ENCODE measurements at regions not wholly inside any gene's neighbourhood (a gene's known extent, or its start where the extent isn't known, plus 50 kb on each side); places are given as distances from the start of the nearest gene placed in this dataset.
"Not testable (repeated sequence)": the region's sequence is repeated elsewhere in the genome, so short reads cannot be mapped to it uniquely, and the experiment has no call there.

- TF ChIP-seq SUZ12 (IDR thresholded peaks at IDR 0.05; ENCODE audit: extremely low read depth, insufficient read depth, insufficient read length), result no peak
- no peak for TF ChIP-seq YY1 (IDR thresholded peaks at IDR 0.05; ENCODE audit: insufficient read depth, insufficient read length)
- no peak for TF ChIP-seq ZNF274 (IDR thresholded peaks at IDR 0.05; ENCODE audit: low read depth, low read length)
- no peak overlapping the region for H3K4me3 ChIP-seq (ENCODE audit: insufficient read length, low read depth)
- no peaks in the 10 kb centered on the region for H3K27me3 ChIP-seq (ENCODE audit: insufficient read depth, insufficient read length)
- no peaks in the 10 kb centered on the region for H3K4me1 ChIP-seq (ENCODE audit: insufficient read depth, insufficient read length)
- no peaks in the 10 kb centered on the region for H3K36me3 ChIP-seq (ENCODE audit: insufficient read depth, insufficient read length, low read length)
- H3K9ac ChIP-seq (ENCODE audit: insufficient read length, low read depth), result no peak overlapping the region
- H3K9me3 ChIP-seq (ENCODE audit: insufficient read depth, low read length), result no peaks in the 10 kb centered on the region
- no peak for DNase-seq (ENCODE audit: low read depth, low spot score)
Observed at GRCh38 chr13:63460462-63461090, 2044.9 kb upstream of the PCDH20 start.

DNA sequence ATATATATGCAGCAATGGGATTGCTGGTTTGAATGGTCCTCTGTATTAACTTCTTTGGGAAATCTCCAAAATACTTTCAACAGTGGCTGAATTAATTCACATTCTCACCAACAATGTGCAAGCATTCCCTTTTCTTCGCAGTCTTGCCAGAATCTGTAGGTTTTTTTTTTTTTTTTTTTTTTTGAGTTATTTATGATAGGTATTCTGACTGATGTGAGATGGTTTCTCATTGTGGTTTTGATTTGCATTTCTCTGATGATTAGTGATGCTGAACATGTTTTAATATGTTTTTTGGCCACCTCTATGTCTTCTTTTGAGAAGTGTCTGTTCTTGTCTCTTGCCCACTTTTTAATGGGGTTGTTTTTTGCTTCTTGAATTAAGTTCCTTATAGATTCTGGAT, 2041.5 kb upstream of the PCDH20 start:
- DNase-seq (ENCODE audit: low read depth, low spot score), result no peak
- Histone ChIP-seq H3K9me3 (ENCODE audit: insufficient read depth, low read length) (no peaks in the 10 kb centered on the region), H3K4me1 (ENCODE audit: insufficient read depth, insufficient read length) (no peaks in the 10 kb centered on the region), H3K4me3 (ENCODE audit: insufficient read length, low read depth) (no peak overlapping the region), H3K27me3 (ENCODE audit: insufficient read depth, insufficient read length) (no peaks in the 10 kb centered on the region), H3K9ac (ENCODE audit: insufficient read length, low read depth) (no peak overlapping the region), H3K36me3 (ENCODE audit: insufficient read depth, insufficient read length, low read length) (no peaks in the 10 kb centered on the region)
- TF ChIP-seq SUZ12 (IDR thresholded peaks at IDR 0.05; ENCODE audit: extremely low read depth, insufficient read depth, insufficient read length), result no peak
- TF ChIP-seq ZNF274 (IDR thresholded peaks at IDR 0.05; ENCODE audit: low read depth, low read length), result no peak
- no peak for TF ChIP-seq YY1 (IDR thresholded peaks at IDR 0.05; ENCODE audit: insufficient read depth, insufficient read length)

- H3K36me3 ChIP-seq (ENCODE audit: insufficient read depth, insufficient read length, low read length), result no peaks in the 10 kb centered on the region
- TF ChIP-seq YY1 (IDR thresholded peaks at IDR 0.05; ENCODE audit: insufficient read depth, insufficient read length) (no peak), ZNF274 (IDR thresholded peaks at IDR 0.05; ENCODE audit: low read depth, low read length) (no peak), SUZ12 (IDR thresholded peaks at IDR 0.05; ENCODE audit: extremely low read depth, insufficient read depth, insufficient read length) (no peak)
- H3K9ac ChIP-seq (ENCODE audit: insufficient read length, low read depth), result no peak overlapping the region
- H3K4me3 ChIP-seq (ENCODE audit: insufficient read length, low read depth), result no peak overlapping the region
- H3K9me3 ChIP-seq (ENCODE audit: insufficient read depth, low read length), result no peaks in the 10 kb centered on the region
- H3K27me3 ChIP-seq (ENCODE audit: insufficient read depth, insufficient read length), result no peaks in the 10 kb centered on the region
- no peaks in the 10 kb centered on the region for H3K4me1 ChIP-seq (ENCODE audit: insufficient read depth, insufficient read length)
- DNase-seq (ENCODE audit: low read depth, low spot score), result no peak
Observed at GRCh38 chr13:63455938-63456337, 2040.3 kb upstream of the PCDH20 start.

- DNase-seq (ENCODE audit: low read depth, low spot score), result no peak
Observed at GRCh38 chr13:63449550-63449949, 2033.9 kb upstream of the PCDH20 start.

GRCh38 chr13:63448692-63449091, 2033.0 kb upstream of the PCDH20 start:
- DNase-seq (ENCODE audit: low read depth, low spot score), result no peak
- no peaks in the 10 kb centered on the region for H3K27me3 ChIP-seq (ENCODE audit: insufficient read depth, insufficient read length)
- no peak overlapping the region for H3K9ac ChIP-seq (ENCODE audit: insufficient read length, low read depth)
- TF ChIP-seq SUZ12 (IDR thresholded peaks at IDR 0.05; ENCODE audit: extremely low read depth, insufficient read depth, insufficient read length) (no peak), YY1 (IDR thresholded peaks at IDR 0.05; ENCODE audit: insufficient read depth, insufficient read length) (no peak), ZNF274 (IDR thresholded peaks at IDR 0.05; ENCODE audit: low read depth, low read length) (no peak)
- H3K9me3 ChIP-seq (ENCODE audit: insufficient read depth, low read length), result no peaks in the 10 kb centered on the region
- no peaks in the 10 kb centered on the region for H3K4me1 ChIP-seq (ENCODE audit: insufficient read depth, insufficient read length)
- H3K36me3 ChIP-seq (ENCODE audit: insufficient read depth, insufficient read length, low read length), result no peaks in the 10 kb centered on the region
- H3K4me3 ChIP-seq (ENCODE audit: insufficient read length, low read depth), result no peak overlapping the region

More at GRCh38 chr13:63449550-63449949, 2033.9 kb upstream of the PCDH20 start:
- no peaks in the 10 kb centered on the region for H3K36me3 ChIP-seq (ENCODE audit: insufficient read depth, insufficient read length, low read length)
- H3K4me1 ChIP-seq (ENCODE audit: insufficient read depth, insufficient read length), result no peaks in the 10 kb centered on the region
- H3K4me3 ChIP-seq (ENCODE audit: insufficient read length, low read depth), result no peak overlapping the region
- no peaks in the 10 kb centered on the region for H3K9me3 ChIP-seq (ENCODE audit: insufficient read depth, low read length)
- TF ChIP-seq YY1 (IDR thresholded peaks at IDR 0.05; ENCODE audit: insufficient read depth, insufficient read length) (no peak), SUZ12 (IDR thresholded peaks at IDR 0.05; ENCODE audit: extremely low read depth, insufficient read depth, insufficient read length) (no peak), ZNF274 (IDR thresholded peaks at IDR 0.05; ENCODE audit: low read depth, low read length) (no peak)
- no peaks in the 10 kb centered on the region for H3K27me3 ChIP-seq (ENCODE audit: insufficient read depth, insufficient read length)
- H3K9ac ChIP-seq (ENCODE audit: insufficient read length, low read depth), result no peak overlapping the region

GRCh38 chr13:63446329-63446728, 2030.7 kb upstream of the PCDH20 start:
- Histone ChIP-seq H3K9me3 (ENCODE audit: insufficient read depth, low read length) (no peaks in the 10 kb centered on the region), H3K4me1 (ENCODE audit: insufficient read depth, insufficient read length) (no peaks in the 10 kb centered on the region), H3K27me3 (ENCODE audit: insufficient read depth, insufficient read length) (no peaks in the 10 kb centered on the region), H3K4me3 (ENCODE audit: insufficient read length, low read depth) (no peak overlapping the region), H3K36me3 (ENCODE audit: insufficient read depth, insufficient read length, low read length) (no peaks in the 10 kb centered on the region), H3K9ac (ENCODE audit: insufficient read length, low read depth) (no peak overlapping the region)
- no peak for TF ChIP-seq ZNF274 (IDR thresholded peaks at IDR 0.05; ENCODE audit: low read depth, low read length)
- TF ChIP-seq YY1 (IDR thresholded peaks at IDR 0.05; ENCODE audit: insufficient read depth, insufficient read length), result no peak
- no peak for TF ChIP-seq SUZ12 (IDR thresholded peaks at IDR 0.05; ENCODE audit: extremely low read depth, insufficient read depth, insufficient read length)
- no peak for DNase-seq (ENCODE audit: low read depth, low spot score)

- H3K4me3 ChIP-seq (ENCODE audit: insufficient read length, low read depth); H3K4me1 ChIP-seq (ENCODE audit: insufficient read depth, insufficient read length); H3K9me3 ChIP-seq (ENCODE audit: insufficient read depth, low read length); H3K9ac ChIP-seq (ENCODE audit: insufficient read length, low read depth); H3K27me3 ChIP-seq (ENCODE audit: insufficient read depth, insufficient read length); DNase-seq (ENCODE audit: low read depth, low spot score); H3K36me3 ChIP-seq (ENCODE audit: insufficient read depth, insufficient read length, low read length): not testable (repeated sequence)
Observed at GRCh38 chr13:63444225-63444624, 2028.6 kb upstream of the PCDH20 start.
